Adrenal gland (tissue), 5 donors: ENCODE measurements at regions not wholly inside any gene's neighbourhood (a gene's known extent, or its start where the extent isn't known, plus 50 kb on each side); places are given as distances from the start of the nearest gene placed in this dataset.

ENCODE experiments used
- CTCF ChIP-seq, 6 experiments: fragments of 450-650 bp in 4 of 6; fragments of 200-600 bp in 2 of 6; sonication (generic) in 1 of 6; IDR thresholded peaks; 1 replicate in 5 of 6; 2 replicates in 1 of 6; pipeline versions ENCODE4 v1.5.1 to v1.8.0; 2016 to 2021; ENCODE audit warnings: antibody characterized with exemption in 6 of 6, mild to moderate bottlenecking in 2 of 6, moderate library complexity in 1 of 6
- POLR2A ChIP-seq, 2 donors: fragments of 450-650 bp; IDR thresholded peaks; one replicate each; pipeline ENCODE4 v1.6.1; 2017; ENCODE audit warnings: antibody characterized with exemption in 2 of 2, mild to moderate bottlenecking in 2 of 2, moderate library complexity in 1 of 2
- donor health status: DM: no; HTN: no; CAD: no.

- TF ChIP-seq CTCF (IDR thresholded peaks at IDR 0.05) (no peak), POLR2A (IDR thresholded peaks at IDR 0.05) (no peak)
Measured at GRCh38 chr14:51782435-51782834, 78.0 kb upstream of the GNG2 start.
